ENCODE measurements at regions not wholly inside any gene's neighbourhood (a gene's known extent, or its start where the extent isn't known, plus 50 kb on each side); places are given as distances from the start of the nearest gene placed in this dataset.

- Histone ChIP-seq H3K4me3 (ENCODE audit: low read length) (no peak overlapping the region), H3K27ac (ENCODE audit: low read length) (no peak overlapping the region), H3K9ac (ENCODE audit: low read length) (no peak overlapping the region), H2AFZ (ENCODE audit: low read length) (no peak overlapping the region), H3K9me3 (replicated peaks; ENCODE audit: insufficient read depth, low read length) (no peaks in the 10 kb centered on the region), H3K27me3 (replicated peaks; ENCODE audit: insufficient read depth, low read length) (no peaks in the 10 kb centered on the region), H4K20me1 (ENCODE audit: insufficient read depth, low read length) (no peaks in the 10 kb centered on the region), H3F3A (ENCODE audit: insufficient read depth, low read length) (no peaks in the 10 kb centered on the region), H3K4me1 (ENCODE audit: low read length) (peaks cover 19% of the 10 kb centered on the region), H3K36me3 (replicated peaks; ENCODE audit: insufficient read depth, low read length) (no peaks in the 10 kb centered on the region), H3K9me2 (replicated peaks; ENCODE audit: insufficient read depth, low read length) (no peaks in the 10 kb centered on the region), H3K79me2 (ENCODE audit: low read length) (no peaks in the 10 kb centered on the region), H3K4me2 (ENCODE audit: low read depth, low read length) (no peak overlapping the region)
- TF ChIP-seq EZH2phosphoT487 (IDR thresholded peaks at IDR 0.05; ENCODE audit: low read length), result no peak
- TF ChIP-seq EZH2 (optimal IDR thresholded peaks at IDR 0.05; ENCODE audit: low read depth, low read length), result no peak
- TF ChIP-seq CTCF (IDR thresholded peaks at IDR 0.05; ENCODE audit: low read length), result no peak
- no peak for DNase-seq
Observed at GRCh38 chr5:158385982-158386381, 527.0 kb upstream of the CLINT1 start.

- TF ChIP-seq EZH2 (optimal IDR thresholded peaks at IDR 0.05; ENCODE audit: low read depth, low read length), result no peak
- TF ChIP-seq EZH2phosphoT487 (IDR thresholded peaks at IDR 0.05; ENCODE audit: low read length), result no peak
- no peak for TF ChIP-seq CTCF (IDR thresholded peaks at IDR 0.05; ENCODE audit: low read length)
- H3K4me2 ChIP-seq (ENCODE audit: low read depth, low read length), result no peak overlapping the region
- no peaks in the 10 kb centered on the region for H3K9me3 ChIP-seq (replicated peaks; ENCODE audit: insufficient read depth, low read length)
- no peak overlapping the region for H3K27ac ChIP-seq (ENCODE audit: low read length)
- no peaks in the 10 kb centered on the region for H3K36me3 ChIP-seq (replicated peaks; ENCODE audit: insufficient read depth, low read length)
- no peaks in the 10 kb centered on the region for H3K79me2 ChIP-seq (ENCODE audit: low read length)
- H3K9me2 ChIP-seq (replicated peaks; ENCODE audit: insufficient read depth, low read length), result no peaks in the 10 kb centered on the region
- H3F3A ChIP-seq (ENCODE audit: insufficient read depth, low read length), result no peaks in the 10 kb centered on the region
- H3K9ac ChIP-seq (ENCODE audit: low read length), result no peak overlapping the region
- H3K4me3 ChIP-seq (ENCODE audit: low read length), result no peak overlapping the region
- peaks cover 19% of the 10 kb centered on the region for H3K4me1 ChIP-seq (ENCODE audit: low read length)
- H4K20me1 ChIP-seq (ENCODE audit: insufficient read depth, low read length), result no peaks in the 10 kb centered on the region
- no peaks in the 10 kb centered on the region for H3K27me3 ChIP-seq (replicated peaks; ENCODE audit: insufficient read depth, low read length)
- H2AFZ ChIP-seq (ENCODE audit: low read length), result no peak overlapping the region
- DNase-seq, result no peak
Observed at GRCh38 chr5:158384535-158385481, 525.9 kb upstream of the CLINT1 start.

GRCh38 chr5:158383486-158383885 is 524.5 kb upstream of the CLINT1 start:
- no peaks in the 10 kb centered on the region for H3K36me3 ChIP-seq (replicated peaks; ENCODE audit: insufficient read depth, low read length)
- no peak for DNase-seq
- H3K79me2 ChIP-seq (ENCODE audit: low read length), result no peaks in the 10 kb centered on the region
- H3K4me3 ChIP-seq (ENCODE audit: low read length), result no peak overlapping the region
- H3K9me2 ChIP-seq (replicated peaks; ENCODE audit: insufficient read depth, low read length), result no peaks in the 10 kb centered on the region
- H3K9me3 ChIP-seq (replicated peaks; ENCODE audit: insufficient read depth, low read length), result no peaks in the 10 kb centered on the region
- H3F3A ChIP-seq (ENCODE audit: insufficient read depth, low read length), result no peaks in the 10 kb centered on the region
- H3K9ac ChIP-seq (ENCODE audit: low read length), result no peak overlapping the region
- TF ChIP-seq EZH2phosphoT487 (IDR thresholded peaks at IDR 0.05; ENCODE audit: low read length), result no peak
- no peak for TF ChIP-seq CTCF (IDR thresholded peaks at IDR 0.05; ENCODE audit: low read length)
- TF ChIP-seq EZH2 (optimal IDR thresholded peaks at IDR 0.05; ENCODE audit: low read depth, low read length), result no peak
- no peaks in the 10 kb centered on the region for H3K27me3 ChIP-seq (replicated peaks; ENCODE audit: insufficient read depth, low read length)
- no peak overlapping the region for H3K27ac ChIP-seq (ENCODE audit: low read length)
- H3K4me1 ChIP-seq (ENCODE audit: low read length), result peaks cover 19% of the 10 kb centered on the region
- H4K20me1 ChIP-seq (ENCODE audit: insufficient read depth, low read length), result no peaks in the 10 kb centered on the region
- no peak overlapping the region for H3K4me2 ChIP-seq (ENCODE audit: low read depth, low read length)
- H2AFZ ChIP-seq (ENCODE audit: low read length), result no peak overlapping the region

Measured in MM.1S (cell line).